ENCODE measurements at regions not wholly inside any gene's neighbourhood (a gene's known extent, or its start where the extent isn't known, plus 50 kb on each side); places are given as distances from the start of the nearest gene placed in this dataset.

DNA sequence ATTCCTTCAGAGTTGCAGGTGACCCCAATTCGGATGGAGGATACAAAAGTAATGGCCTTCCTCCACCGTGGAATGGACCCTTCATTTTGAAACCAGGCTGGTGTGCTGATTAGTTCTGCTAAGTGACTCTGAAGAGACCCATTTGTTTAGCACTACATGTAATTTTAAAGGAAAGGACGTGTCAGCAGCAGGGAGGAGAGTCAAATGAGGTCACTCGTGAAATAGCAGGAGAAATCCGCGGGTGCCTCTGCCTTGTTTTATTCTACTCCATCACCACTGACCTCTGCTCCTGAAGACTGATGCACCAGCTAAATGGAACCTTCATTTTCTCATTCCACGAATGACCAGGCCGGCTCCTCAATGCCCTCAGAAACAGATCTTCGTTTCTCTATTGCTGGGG is 589.2 kb downstream of the CDH11 start:
- TF ChIP-seq, protein P1, sequence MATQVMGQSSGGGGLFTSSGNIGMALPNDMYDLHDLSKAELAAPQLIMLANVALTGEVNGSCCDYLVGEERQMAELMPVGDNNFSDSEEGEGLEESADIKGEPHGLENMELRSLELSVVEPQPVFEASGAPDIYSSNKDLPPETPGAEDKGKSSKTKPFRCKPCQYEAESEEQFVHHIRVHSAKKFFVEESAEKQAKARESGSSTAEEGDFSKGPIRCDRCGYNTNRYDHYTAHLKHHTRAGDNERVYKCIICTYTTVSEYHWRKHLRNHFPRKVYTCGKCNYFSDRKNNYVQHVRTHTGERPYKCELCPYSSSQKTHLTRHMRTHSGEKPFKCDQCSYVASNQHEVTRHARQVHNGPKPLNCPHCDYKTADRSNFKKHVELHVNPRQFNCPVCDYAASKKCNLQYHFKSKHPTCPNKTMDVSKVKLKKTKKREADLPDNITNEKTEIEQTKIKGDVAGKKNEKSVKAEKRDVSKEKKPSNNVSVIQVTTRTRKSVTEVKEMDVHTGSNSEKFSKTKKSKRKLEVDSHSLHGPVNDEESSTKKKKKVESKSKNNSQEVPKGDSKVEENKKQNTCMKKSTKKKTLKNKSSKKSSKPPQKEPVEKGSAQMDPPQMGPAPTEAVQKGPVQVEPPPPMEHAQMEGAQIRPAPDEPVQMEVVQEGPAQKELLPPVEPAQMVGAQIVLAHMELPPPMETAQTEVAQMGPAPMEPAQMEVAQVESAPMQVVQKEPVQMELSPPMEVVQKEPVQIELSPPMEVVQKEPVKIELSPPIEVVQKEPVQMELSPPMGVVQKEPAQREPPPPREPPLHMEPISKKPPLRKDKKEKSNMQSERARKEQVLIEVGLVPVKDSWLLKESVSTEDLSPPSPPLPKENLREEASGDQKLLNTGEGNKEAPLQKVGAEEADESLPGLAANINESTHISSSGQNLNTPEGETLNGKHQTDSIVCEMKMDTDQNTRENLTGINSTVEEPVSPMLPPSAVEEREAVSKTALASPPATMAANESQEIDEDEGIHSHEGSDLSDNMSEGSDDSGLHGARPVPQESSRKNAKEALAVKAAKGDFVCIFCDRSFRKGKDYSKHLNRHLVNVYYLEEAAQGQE (IDR thresholded peaks at IDR 0.05; ENCODE audit: insufficient read depth in 1 of 2, low read depth in 2 of 2, low read length in 2 of 2) = no peak
- no peak for TF ChIP-seq POLR2AphosphoS5 (IDR thresholded peaks at IDR 0.05; ENCODE audit: low read depth, low read length)
- no peak for TF ChIP-seq SIN3A (IDR thresholded peaks at IDR 0.05; ENCODE audit: borderline replicate concordance, insufficient read depth, low read length)
- no peak for TF ChIP-seq FOXP2 (optimal IDR thresholded peaks at IDR 0.05; ENCODE audit: borderline replicate concordance, extremely low read depth, extremely low read length, insufficient read depth)
- no peak for TF ChIP-seq TAF1 (IDR thresholded peaks at IDR 0.05; ENCODE audit: borderline replicate concordance, insufficient read depth, low read length)

- no peak for TF ChIP-seq FOXP2 (optimal IDR thresholded peaks at IDR 0.05; ENCODE audit: borderline replicate concordance, extremely low read depth, extremely low read length, insufficient read depth)
- TF ChIP-seq, protein P1 (IDR thresholded peaks at IDR 0.05; ENCODE audit: insufficient read depth in 1 of 2, low read depth in 2 of 2, low read length in 2 of 2) = no peak
- TF ChIP-seq POLR2AphosphoS5 (IDR thresholded peaks at IDR 0.05; ENCODE audit: low read depth, low read length) = no peak
Measured at GRCh38 chr16:64532117-64532516, 589.7 kb downstream of the CDH11 start.

DNA sequence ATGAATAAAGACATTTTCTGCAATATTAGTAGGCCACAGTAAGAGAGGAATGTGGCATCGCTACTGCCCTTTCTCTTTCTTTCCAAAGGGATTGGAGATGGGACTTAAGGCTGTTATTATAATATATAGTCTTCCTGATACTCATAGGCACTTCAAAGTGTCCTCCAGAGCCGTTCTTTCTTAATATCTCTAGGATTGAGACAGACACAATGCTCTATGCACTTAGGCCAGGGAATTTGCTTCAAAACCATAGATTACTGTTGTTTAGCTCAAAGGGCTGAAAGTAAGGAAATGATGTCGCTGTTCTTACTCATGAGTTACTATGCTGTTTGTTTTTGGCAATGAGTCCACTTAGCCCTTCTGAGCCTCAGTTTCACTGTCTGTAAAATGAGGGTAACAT is 590.5 kb downstream of the CDH11 start:
- TF ChIP-seq TAF1 (IDR thresholded peaks at IDR 0.05; ENCODE audit: borderline replicate concordance, insufficient read depth, low read length) (no peak), SIN3A (IDR thresholded peaks at IDR 0.05; ENCODE audit: borderline replicate concordance, insufficient read depth, low read length) (no peak), POLR2AphosphoS5 (IDR thresholded peaks at IDR 0.05; ENCODE audit: low read depth, low read length) (no peak), FOXP2 (optimal IDR thresholded peaks at IDR 0.05; ENCODE audit: borderline replicate concordance, extremely low read depth, extremely low read length, insufficient read depth) (no peak)
- TF ChIP-seq, protein P1 (IDR thresholded peaks at IDR 0.05; ENCODE audit: insufficient read depth in 1 of 2, low read depth in 2 of 2, low read length in 2 of 2) = no peak

DNA sequence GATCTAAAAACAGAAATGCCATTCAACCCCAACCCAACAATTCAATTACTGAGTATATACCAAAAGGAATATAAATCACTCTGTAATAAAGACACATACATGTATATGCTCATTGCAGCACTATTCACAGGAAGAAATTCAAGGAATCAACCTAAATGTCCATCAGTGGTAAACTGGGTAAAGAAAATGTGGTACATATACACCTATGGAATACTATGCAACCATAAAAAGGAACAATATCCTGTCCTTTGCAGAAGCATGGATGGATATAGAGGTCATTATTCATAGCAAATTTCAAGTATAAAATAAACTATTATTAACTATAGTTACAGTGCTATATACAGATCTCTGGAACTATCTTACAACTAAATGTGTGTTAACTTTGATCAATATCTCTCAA is 599.3 kb downstream of the CDH11 start:
- no peak for TF ChIP-seq POLR2AphosphoS5 (IDR thresholded peaks at IDR 0.05; ENCODE audit: low read depth, low read length)
- TF ChIP-seq, protein P1 (IDR thresholded peaks at IDR 0.05; ENCODE audit: insufficient read depth in 1 of 2, low read depth in 2 of 2, low read length in 2 of 2) = no peak
- no peak for TF ChIP-seq SIN3A (IDR thresholded peaks at IDR 0.05; ENCODE audit: borderline replicate concordance, insufficient read depth, low read length)
- no peak for TF ChIP-seq TAF1 (IDR thresholded peaks at IDR 0.05; ENCODE audit: borderline replicate concordance, insufficient read depth, low read length)
- no peak for TF ChIP-seq FOXP2 (optimal IDR thresholded peaks at IDR 0.05; ENCODE audit: borderline replicate concordance, extremely low read depth, extremely low read length, insufficient read depth)

- TF ChIP-seq TAF1 (IDR thresholded peaks at IDR 0.05; ENCODE audit: borderline replicate concordance, insufficient read depth, low read length) (no peak), SIN3A (IDR thresholded peaks at IDR 0.05; ENCODE audit: borderline replicate concordance, insufficient read depth, low read length) (no peak), POLR2AphosphoS5 (IDR thresholded peaks at IDR 0.05; ENCODE audit: low read depth, low read length) (no peak), FOXP2 (optimal IDR thresholded peaks at IDR 0.05; ENCODE audit: borderline replicate concordance, extremely low read depth, extremely low read length, insufficient read depth) (no peak)
- TF ChIP-seq, protein P1 (IDR thresholded peaks at IDR 0.05; ENCODE audit: insufficient read depth in 1 of 2, low read depth in 2 of 2, low read length in 2 of 2) = no peak
Measured at GRCh38 chr16:64513871-64514270, 608.0 kb downstream of the CDH11 start.

Measured in PFSK-1 (cell line).